IPS DF 4.7 (cell line): ENCODE measurements at regions not wholly inside any gene's neighbourhood (a gene's known extent, or its start where the extent isn't known, plus 50 kb on each side); places are given as distances from the start of the nearest gene placed in this dataset.

Experiments used
- DNase-seq: peaks from one replicate; pipeline ENCODE4 v3.0.0-alpha.2; 2013; ENCODE audit warnings: low spot score; ENCODE audit errors: extremely low read depth

DNA sequence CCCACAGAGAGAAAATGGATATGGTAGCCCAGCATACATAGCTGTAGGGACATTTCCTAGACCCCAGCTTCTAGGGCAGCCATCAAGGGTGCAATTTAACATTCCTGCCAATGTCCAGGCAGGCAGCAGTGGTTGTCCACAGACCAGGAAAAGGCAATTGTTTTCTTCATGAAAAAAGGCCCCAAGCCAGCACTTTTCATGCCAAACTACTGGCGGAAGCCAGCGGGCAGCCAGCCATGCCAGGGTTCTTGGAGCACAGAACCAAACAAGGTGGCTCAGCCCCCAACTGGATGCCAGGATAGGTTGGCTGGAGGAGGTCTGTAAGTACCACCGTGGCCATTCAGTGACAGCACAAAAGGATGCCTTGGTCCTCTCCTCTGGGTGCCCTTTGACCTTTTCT lies 94.6 kb downstream of the BANF2 start:
- DNase-seq: no peak

DNA sequence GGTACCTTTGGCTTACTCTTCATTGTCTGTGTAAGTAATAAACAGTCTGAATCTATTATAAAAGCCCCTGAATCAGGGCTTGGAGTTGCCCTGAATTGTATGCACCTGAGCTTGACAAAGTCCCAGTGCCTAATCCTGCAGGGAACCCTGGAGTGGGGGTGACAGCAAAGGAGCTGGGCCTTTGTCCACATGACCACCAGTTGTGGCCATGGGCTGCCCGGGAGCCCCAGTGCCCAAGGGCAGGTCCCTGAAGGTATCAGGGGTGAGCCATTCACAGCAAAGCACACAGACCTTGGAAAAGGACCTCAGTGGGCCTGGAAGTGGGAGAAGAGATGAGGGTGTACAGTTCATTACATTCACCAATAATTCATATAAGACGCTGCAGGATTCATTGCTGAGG lies 94.2 kb downstream of the BANF2 start:
- no peak for DNase-seq

DNA sequence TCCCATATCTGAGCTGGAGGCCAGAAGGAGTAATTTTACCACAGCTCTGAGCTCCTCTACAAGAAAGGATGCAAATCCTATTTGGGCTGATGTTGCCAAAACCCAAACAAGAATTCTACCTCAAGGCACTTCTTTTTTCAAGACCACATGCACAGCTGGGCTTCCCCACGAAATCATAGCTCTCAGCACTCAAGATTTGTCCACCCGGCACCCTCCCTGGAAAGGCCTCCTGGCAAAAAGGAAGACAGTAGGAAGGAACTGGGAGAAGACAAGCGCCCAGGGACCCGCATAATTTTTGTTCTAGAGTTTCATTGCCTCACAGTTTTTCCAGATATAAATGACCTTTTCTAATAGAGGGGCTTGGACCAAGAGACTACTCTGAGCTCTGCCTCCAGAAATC lies 90.5 kb downstream of the BANF2 start:
- no peak for DNase-seq

DNA sequence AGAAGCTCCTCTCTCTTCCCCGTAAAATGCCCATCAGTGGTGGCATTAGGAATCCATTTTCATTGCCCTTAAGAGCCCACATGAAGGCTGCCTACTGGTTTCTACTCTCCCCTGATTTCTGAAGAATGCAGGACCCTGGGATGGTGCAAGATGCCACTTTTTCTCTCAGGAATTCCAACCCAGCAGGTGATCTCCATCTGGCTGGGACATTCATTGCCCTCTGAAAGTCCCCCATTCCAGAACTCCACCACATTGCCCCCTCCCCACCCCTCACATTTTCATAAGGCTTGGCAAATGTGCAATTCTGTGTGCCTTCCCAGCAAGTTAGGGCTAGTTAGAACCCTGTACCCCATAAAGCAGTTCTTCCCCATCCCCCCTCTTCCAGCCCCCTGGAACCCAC lies 88.0 kb downstream of the BANF2 start:
- no peak for DNase-seq

DNA sequence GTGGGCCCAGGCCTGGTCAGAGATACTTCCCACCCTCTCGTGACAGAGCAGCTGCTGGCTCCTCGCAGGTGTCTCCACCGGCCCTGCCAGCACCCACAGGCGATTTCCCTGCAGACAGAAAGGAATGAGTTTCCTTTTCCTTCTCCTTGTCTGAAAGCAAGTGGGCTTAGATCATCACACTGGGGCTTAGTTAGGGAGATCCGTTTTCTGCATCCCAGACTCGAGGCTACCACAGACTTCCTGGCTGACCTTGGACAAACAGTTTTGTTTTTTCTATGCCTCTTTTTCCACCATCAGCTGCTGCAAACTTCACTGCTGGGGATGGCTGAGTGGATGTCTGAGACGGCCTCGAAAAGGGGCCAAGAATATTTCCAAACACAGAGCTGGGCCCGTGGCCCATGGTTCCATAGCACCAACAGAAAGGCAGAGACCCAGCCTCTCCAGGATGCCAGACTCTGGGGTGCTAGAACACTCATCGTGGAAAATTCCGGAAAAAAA lies 86.5 kb downstream of the BANF2 start:
- DNase-seq: no peak
